ENCODE measurements at regions not wholly inside any gene's neighbourhood (a gene's known extent, or its start where the extent isn't known, plus 50 kb on each side); places are given as distances from the start of the nearest gene placed in this dataset.

DNA sequence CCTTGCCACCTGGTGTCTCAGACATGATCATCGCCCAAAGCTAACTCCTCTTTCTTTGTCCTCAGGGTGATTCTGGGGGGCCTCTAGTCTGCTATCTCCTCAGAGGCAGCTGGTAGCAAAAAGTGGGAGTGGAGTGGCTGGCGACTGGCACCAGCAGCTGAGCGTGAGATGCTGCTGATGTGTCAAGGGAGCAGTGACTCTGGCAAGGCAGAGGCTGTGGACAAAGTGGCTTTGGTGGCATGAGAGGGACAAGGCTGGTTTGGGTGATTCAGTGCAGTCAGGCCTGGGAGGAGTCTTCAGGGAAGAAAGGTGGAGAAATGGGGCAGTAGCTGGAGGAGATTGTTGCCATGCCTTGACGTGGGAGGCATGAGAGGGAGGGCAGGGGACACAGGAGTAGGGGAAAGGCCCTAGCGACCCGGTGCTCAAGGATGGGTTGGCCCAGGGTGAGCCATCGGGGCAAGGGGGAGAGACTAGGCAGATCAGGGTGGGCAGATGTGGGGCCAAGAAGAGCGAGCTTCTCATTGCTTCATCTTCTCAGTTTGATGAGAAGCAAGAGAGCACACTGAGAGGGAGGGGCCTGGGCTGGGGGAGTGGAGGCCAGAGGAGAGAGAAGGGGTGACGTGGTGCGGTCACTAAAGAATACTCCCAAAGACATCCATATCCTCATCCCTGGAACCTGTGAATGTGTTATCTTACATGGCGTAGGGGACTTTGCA is 64.2 kb upstream of the SPTLC1 start:
- TF ChIP-seq, protein P1, sequence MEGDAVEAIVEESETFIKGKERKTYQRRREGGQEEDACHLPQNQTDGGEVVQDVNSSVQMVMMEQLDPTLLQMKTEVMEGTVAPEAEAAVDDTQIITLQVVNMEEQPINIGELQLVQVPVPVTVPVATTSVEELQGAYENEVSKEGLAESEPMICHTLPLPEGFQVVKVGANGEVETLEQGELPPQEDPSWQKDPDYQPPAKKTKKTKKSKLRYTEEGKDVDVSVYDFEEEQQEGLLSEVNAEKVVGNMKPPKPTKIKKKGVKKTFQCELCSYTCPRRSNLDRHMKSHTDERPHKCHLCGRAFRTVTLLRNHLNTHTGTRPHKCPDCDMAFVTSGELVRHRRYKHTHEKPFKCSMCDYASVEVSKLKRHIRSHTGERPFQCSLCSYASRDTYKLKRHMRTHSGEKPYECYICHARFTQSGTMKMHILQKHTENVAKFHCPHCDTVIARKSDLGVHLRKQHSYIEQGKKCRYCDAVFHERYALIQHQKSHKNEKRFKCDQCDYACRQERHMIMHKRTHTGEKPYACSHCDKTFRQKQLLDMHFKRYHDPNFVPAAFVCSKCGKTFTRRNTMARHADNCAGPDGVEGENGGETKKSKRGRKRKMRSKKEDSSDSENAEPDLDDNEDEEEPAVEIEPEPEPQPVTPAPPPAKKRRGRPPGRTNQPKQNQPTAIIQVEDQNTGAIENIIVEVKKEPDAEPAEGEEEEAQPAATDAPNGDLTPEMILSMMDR (IDR thresholded peaks at IDR 0.05 in 8 of 11, conservative IDR thresholded peaks at IDR 0.05 in 3 of 11): no peak
- no peak for TF ChIP-seq POLR2A (IDR thresholded peaks at IDR 0.05)
